ENCODE measurements at regions not wholly inside any gene's neighbourhood (a gene's known extent, or its start where the extent isn't known, plus 50 kb on each side); places are given as distances from the start of the nearest gene placed in this dataset.

DNA sequence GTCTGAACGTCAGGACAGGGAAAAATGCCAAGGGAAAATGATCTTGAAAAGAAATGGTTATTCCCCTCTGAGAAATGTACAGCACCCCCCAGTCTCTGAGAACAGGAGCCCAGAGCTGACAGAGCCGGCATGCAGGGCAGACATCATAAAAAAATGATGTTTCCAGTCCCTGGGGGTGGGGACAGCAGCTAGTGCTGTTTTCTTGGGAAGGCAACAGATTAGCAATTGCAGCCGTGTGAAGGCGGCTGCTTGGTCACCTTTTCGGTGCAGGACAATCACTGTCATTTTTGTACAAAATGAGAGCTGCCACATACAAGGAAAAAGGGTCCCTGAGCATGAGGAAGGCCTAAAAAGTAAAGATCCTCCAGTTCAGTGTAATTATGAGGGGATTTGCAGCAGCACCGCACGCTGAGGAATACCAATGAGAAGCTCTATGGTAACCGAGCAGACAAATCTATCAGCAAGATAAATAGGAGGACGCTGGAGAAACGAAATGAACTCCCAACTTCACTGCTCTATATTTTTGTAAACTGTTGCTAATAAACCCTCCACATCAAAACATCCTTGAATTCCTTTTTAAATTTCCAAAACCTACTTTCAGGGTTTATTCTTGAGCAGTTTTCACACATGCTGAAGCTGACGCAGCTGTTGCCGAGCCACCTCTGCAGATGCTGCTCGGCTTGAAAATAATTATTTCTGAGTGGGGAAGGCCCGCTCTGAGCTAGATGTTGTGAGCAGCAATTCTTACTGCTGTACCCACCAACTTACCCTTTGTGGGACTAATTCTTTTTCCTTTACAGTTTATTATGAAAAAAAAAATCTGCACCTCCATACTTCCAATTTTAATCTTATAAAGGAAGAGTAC is 98.2 kb upstream of the NEBL start:
- no peak for DNase-seq

DNA sequence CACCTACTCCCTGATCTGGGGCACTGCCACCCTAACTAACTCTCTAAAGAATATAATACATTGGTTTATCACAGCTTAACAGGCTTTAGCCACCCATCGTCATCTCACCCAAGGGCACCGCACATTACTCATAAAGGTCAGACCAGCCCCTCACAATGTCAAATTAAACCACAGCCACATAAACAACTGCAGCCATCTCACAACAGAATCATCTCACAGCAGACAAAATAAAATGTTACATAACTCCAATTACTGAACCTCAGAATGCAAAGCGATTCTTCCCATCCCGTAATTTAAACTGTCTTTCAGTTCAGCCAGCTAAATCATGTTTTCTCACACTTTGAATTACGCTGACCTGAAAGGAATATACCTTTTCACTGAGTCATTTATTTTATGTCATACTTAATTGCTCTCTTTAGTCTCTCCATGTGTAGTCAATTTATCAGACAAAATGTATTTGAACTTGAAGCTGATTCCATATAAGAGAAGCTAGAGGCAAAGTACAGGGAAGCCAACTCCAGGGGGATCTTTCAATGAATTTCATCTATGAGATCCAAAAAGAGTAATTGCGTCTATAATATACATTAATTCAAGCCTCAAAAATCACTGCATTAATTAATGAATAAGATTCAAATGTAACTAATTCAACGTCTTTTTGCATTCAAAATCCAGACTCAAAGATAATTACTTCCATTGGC is 96.9 kb upstream of the NEBL start:
- DNase-seq: no peak

DNA sequence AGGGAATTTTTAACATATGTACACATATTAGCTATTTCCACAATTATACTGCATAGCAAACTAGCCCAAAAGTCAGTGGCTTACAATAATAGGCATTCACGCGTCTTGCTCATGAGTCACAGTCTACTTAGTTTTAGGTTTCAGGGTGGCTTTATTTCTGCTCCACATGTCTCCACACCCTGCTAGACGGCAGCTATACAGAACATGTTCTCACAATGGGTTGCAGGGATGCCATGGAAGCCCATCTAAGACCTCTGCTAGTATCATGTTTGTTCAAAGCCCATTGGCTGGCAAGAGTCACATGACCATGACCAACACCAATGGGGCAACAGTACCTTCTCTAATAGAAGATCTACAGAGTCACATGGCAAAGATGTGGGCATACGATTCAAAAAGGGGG is 96.3 kb upstream of the NEBL start:
- no peak for DNase-seq

DNA sequence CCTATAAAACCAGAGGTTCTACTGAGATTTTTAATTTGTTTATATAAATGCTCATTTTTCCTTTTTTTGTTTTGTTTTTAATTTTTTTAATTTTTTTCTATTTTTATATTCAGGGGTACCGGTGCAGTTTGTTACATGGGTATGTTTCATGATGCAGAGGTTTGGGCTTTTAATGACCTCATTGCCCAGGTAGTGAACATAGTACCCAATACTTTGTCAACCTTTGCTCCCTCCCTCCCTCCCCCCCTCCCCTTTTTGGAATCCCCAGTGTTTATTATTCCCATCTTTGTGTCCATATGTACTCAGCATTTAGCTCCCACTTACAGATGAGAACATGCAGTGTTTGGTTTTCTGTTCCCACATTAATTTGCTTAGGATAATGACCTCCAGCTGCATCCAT is 94.4 kb upstream of the NEBL start:
- no peak for DNase-seq

DNA sequence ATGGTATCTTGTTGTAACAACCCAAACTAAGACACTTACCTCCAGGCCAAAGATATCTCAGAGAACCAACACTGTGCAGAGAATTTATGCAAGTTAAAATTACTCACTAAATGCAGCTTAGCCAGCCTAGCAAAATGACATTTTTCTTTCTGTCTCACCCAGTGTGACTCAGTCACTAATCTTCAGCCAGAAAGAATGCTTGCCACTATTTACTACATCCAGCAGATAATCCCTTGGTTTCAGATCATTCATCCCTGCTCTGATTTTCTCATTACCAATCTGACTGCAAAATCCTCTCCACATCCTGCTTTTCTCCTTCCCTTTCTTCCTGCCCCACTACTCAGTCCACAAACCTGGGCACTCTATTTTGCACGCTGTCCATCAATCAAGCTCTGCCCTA is 93.5 kb upstream of the NEBL start:
- no peak for DNase-seq

DNA sequence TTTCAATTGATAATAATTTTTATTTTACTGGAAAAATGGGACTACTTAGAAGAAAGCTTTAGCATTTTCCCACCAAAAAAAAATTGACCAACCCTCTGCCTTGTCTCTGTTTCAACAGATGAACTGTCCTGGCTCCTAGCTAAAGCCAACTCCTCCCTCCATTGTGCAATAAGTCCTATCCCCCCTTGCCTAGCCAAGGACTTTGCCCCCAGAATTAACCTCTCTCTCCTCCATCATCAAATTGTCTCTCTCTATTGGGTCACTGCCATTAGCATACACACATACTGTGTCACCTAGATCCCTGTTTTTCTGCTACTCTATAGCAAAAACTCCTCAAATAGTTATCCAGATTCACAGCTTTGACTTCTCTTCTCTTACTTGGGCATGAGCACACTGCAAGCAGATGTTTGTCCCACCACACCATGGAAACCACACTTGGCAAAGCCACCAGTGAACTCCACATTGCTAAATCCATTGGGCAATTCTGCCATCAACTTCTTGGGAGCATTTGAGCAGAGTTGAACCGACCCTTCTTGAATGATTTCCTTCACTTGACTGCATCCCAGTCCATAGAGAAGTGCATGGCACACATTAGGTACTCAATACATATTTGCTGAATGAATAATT is 91.4 kb upstream of the NEBL start:
- DNase-seq: no peak

DNA sequence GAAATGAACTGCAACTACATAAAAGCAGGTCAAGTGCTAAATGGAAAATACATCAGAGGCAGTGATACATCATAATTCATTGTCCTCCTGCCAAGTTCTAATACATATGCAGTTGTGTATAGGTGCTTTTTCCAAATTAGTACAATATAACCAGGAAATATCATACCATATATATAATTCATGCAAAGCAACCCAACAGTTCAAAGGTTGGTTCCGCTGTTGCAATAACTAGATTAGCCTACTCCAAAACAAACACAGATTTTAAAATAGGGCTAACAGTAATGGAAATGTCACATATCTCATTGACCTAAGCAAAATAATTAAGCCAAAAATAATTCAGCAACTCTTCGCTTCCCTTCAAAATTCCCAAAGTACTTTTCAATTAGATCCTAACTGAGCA is 88.9 kb upstream of the NEBL start:
- no peak for DNase-seq

DNA sequence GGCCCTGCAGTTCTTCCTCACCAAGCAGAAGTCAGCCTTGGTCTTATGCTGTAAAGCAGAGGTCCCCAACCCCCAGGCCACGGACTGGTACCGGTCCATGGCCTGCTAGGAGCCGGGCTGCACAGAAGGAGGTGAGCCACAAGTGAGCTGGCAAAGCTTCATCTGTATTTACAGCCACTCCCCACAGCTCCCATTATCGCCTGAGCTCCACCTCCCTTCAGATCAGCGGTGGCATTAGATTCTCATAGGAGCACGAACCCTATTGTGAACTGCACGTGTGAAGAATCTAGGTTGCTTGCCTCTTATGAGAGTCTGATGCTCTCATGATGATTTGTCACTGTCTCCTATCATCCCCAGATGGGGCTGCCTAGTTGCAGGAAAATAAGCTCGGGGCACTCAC is 87.6 kb upstream of the NEBL start:
- no peak for DNase-seq

DNA sequence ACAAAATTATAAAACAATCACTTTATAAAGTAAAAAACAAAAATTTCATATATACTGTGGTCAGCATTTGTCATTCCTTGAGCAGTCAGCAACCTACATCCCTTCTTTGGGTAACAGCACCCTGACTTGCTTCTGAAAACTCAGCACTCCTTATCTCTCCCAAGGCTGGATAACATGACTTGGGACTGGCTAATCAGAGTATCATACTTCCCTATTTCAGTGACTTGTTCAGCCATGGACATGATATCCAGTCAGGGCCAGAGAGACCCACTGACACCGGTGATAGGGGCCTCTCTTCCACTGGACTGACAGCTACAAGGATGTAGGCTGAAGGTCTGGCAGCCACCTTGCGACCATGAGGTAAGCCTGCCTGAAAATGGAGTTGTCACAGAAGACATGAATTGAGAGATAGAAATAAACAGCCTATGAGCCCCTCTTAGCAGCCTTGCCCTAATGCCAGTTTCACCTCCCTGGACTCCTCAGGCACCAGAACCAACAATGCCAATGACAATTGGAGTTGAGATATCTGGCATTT is 84.4 kb upstream of the NEBL start:
- no peak for DNase-seq

DNA sequence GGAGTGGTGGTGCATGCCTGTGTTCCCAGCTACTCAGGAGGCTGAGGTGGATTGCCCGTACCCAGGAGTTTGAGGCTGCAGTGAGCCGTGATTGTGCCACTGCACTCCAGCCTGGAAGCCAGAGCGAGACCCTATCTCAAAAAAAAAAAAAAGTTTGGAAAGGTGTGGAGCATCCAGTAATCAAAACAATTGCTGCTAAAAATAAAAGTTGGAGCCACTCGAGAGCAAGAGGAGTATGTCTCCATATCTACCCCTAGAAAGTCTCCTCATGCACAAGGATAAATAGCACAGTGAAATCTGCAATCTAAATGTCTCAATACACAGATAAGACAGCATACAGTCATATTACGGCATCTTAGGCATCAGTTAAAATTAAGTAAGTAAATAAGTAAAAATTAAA is 81.5 kb upstream of the NEBL start:
- no peak for DNase-seq

DNA sequence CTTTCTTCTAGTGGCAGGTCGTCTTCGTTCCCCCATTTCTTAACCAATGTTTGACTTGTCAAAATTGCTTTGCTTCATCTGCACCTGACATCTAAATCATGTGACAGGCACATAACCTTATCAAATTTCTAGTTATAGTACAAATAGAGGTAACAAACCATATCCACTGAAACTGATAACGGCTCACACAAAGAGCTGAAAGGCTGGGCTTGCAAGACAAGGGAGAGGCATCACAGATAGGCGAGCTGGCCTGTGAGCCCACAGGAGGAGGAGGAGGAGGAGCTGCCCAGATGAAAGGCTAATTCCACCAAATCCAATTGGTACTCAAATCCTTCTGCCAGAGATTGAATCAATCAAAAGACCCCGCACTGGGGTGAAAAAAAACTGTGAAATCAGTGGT is 80.2 kb upstream of the NEBL start:
- DNase-seq: no peak

DNA sequence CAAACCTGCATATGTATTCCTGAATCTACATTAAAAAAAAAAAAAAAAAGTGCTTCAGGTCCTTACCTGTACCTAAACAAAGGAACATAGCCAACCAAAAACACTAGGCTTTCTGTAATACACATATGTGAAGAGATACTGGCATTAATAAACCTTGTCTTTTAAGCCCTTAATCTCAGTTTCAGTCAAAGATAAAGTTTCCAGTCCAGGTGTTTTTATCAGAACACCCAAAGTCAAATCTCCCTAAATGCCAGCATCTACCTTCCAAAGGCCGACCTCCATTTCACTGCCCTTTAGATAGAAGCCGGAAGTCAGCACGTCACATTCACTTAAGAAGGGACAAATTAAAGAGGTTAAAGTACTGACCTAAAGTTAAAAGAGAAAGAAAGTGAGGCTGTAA is 79.8 kb upstream of the NEBL start:
- no peak for DNase-seq

DNA sequence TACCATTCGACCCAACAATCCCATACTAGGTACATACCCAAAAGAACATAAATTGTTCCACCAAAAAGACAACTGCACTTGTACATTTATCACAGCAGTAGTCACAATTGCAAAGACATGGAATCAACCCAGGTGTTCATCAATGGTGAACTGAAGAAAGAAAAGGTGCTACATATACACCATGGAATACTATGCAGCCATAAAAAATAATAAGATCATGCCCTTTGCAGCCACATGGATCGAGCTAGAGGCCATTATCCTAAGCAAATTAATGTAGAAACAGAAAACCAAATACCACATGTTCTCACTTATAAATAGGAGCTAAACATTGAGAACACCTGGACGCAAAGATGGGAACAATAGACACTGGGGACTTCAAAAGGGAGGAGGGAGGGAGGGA is 79.3 kb upstream of the NEBL start:
- DNase-seq: no peak

DNA sequence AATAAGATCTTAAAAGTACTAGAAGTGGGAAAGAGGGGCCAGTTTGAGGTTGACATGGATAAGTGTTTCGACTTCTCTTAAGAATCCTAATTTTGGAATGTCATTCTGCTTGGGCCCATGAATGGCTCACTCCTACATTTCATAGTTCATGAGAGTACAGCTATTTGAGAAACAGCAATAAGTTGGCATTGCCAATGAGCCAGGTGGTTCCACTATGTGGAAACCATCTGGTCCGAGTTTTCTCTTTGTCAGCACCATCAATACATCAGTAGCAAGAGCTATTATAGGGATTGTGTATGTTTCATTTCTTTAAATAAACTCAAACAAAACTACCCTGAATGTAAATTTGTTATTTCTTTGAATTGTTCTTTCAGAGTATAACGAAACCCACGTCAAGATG is 78.1 kb upstream of the NEBL start:
- no peak for DNase-seq

DNA sequence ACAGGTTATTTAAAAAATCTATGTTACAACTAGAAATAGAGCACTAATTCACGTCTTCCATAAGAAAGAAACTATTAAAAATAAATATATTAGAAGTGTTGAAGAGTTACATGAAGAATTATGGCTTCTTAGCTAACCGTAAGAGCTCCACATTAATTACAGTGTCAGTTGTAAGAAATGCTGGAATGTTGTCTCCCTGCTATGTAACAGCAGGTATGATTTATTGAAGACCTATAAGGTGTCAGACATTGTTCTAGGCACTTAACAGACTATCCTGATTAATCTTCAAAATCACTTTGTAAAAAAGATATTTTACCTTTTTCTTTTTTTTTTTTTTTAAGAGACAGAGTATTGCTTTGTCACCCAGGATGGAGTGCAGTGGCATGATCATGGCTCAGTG is 75.8 kb upstream of the NEBL start:
- no peak for DNase-seq

DNA sequence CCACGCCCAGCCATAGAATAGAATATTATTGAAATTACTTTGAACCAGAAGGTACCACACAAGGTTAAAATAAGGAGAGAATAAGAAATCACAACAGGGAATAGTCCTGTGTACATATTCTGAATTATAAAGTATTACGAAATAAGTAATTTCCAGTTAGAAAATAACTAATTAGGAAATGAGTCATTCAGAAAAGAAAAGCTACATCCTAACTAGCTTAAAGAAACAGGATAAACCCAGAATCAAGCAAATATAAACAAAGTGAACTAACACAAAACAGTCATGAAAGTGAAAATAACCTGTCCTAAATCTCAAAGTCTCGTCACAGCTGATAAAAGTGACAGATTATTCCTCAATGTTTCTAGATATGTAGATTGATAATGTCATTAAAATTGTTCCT is 74.8 kb upstream of the NEBL start:
- no peak for DNase-seq

DNA sequence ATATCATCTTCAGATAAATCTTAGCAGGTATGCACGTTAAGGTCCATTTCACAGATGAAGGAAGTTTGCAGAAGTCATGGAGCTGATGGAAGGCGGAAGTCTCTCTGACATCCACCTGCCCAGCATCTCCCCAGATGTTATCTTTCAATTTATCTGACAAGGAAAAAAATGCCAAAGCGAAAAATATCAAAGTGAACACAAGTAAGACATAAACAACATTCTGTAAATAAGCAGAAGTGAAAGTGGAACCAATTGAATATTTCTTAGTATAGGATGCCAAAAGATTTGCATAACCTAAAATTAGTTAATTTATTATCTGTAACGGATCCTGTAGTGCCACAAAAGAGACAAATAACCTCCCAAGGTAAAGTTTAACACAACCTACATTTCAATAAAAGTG is 73.6 kb upstream of the NEBL start:
- DNase-seq: no peak

DNA sequence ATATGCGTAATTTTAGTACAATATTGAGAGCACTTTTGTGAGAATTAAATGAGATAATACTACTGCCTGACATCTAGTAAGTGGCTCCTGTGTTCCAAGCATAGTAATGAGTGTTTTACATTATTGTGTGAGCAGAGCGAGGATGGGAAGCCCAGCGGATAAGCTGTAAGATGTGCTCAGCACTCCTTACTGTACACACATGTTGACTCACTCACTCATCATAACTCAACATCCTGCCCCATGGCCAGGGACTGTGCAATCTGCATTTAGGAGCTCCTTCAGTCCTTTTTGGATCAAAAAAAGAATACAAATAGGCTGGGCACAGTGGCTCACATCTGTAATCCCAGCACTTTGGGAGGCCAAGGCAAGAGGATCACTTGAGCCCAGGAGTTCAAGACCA is 72.9 kb upstream of the NEBL start:
- no peak for DNase-seq

DNA sequence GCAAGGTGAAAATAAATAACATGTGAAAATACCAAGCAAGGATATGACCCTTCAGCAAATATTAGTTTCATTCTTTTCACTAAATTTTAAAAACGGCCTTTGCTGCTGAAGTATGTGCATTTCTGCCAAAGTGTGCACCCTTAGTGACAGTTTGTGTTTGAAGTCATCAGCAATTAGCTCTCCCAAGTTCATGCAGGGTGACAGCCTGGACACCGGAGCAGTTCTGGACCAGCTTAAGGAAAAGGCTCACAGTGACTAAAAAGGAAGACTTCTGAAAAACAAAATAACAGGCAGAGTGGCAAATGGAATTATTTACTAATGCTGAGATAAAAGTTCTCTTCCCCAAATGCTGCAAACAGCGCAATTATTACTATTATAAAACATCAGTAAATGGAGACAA is 69.3 kb upstream of the NEBL start:
- no peak for DNase-seq

DNA sequence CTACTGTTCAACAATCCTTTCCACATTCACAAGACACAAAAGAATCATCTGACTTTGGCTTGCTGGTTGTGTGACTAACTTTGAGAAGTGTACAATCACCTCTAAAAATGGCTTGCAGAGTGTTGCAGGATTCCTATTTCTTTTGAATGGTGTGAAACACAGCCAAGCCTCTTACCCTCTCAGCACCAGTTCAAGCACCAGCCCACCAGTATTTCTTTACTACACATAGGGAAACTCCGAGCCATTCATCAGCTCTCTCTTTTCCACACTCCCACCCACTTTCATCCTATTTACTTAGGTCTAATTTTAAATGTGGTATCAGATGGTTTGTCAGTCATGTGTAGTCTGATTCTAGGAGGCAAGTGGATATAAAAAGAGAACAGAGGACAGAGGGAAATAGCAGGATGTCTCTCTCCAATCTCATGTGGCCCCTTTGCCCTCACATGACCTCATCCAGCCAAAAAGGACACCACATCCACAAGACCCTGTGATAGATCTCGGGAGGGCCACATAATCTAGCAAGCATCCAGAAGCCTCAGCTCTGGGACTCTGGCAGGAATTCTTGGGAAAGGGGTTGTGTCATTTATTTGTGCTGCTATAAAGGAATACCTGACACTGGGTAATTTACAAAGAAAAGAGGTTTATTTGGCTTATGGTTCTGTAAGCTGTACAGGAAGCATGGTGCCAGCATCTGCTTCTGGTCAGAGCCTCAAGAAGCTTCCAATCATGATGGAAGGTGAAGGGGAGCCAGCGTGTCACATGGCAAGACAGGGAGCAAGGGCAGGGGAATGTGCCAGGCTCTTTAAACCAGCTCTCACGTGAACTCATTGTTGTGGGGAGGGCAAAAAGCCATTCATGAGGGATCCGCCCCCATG is 66.8 kb upstream of the NEBL start:
- DNase-seq: no peak

DNA sequence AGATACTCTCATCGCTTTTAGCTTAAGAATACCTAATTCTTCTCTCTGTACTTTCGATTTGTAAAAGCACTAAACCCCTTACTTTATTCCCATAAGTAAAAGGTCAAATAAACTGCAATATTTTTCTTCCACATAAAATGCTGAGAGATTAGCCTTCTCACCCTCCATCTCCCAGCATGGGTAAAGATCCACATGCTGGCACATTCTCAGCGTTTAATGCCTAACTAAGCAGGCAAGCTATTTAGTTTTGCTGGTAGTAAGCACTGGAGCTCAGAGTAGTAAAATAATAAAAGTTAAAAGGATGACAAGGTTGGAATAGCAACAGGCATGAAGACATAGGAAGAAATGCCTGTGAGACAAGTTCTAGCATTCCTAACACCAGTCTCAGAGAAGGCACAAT is 65.9 kb upstream of the NEBL start:
- no peak for DNase-seq

DNA sequence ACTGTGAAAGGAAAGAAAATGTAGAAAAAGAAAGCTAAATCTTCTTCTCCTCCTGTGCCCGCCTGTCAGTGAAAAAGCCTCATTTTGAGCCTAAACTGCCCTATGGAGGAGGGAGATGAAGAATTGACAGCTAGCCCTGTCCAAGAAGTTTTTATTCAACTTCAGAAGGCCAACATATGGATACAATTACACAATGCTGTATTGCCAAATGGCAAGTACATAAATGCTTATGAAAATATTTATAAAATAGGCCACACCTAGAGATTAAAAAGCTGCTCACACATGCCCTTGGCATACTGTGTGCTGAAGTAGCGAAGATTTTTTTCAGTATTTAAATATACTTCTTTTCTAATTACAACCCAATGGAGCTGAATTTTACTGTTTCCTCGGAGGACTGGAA is 65.1 kb upstream of the NEBL start:
- DNase-seq: no peak

DNA sequence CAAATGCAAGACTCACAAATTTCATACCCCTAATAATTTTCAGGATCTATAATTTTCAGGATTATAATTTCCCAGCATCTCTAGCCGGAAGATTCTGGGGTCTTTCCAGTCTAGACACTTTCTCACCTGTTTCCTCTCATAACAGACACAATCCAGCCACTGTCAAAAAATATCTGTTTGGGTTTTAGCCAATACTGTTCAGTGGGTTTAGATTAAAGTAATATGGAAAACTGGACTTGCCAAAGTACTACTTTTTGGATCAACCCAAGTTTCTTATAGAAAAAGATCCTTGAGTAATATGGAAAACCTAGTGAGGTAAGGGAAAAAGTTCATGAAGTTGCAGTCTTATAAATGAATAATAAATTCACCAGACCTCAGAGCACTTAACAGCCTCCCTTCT is 62.1 kb upstream of the NEBL start:
- no peak for DNase-seq
